GM10266 (cell line): ENCODE measurements at regions not wholly inside any gene's neighbourhood (a gene's known extent, or its start where the extent isn't known, plus 50 kb on each side); places are given as distances from the start of the nearest gene placed in this dataset.

Source experiments
- DNase-seq: peaks from one replicate; pipeline ENCODE4 v3.0.0; 2012; ENCODE audit errors: extremely low spot score
- TF ChIP-seq, protein P1 (sequence below): IDR thresholded peaks from 2 replicates; pipeline ENCODE4 v1.5.1; 2012; ENCODE audit warnings: mild to moderate bottlenecking, low read depth; ENCODE audit not compliant: control insufficient read depth, insufficient read depth; ENCODE audit errors: missing control alignments

DNA sequence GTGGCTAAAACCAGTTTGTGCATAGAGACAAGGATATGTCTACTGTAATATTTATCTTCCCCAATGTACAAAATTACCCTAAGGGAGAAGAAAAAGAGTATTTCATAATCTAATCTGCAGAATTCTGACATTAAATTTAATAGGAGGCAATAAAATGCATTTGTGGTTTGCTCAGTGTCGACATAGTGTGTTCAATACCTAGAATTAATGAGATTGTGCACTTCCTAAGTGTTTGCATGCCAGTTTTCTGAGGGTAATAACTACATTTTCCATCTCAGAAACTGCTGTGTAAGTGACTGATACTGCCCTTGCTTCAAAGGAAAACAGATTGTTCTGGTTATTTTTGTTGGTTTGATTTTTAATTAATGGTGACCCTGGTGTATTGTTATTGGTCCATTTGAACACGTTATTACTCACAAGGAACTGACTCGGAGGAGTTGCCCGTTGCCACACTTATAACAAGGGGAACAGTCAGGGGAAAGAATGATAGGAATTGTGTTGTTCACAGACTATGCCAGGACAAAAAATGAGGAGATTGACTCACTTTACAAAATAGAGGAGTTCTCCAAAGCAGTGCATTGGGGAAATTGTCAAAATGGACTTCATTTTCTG is 960.3 kb upstream of the TMEM132C start:
- DNase-seq: no peak
- TF ChIP-seq, protein P1, sequence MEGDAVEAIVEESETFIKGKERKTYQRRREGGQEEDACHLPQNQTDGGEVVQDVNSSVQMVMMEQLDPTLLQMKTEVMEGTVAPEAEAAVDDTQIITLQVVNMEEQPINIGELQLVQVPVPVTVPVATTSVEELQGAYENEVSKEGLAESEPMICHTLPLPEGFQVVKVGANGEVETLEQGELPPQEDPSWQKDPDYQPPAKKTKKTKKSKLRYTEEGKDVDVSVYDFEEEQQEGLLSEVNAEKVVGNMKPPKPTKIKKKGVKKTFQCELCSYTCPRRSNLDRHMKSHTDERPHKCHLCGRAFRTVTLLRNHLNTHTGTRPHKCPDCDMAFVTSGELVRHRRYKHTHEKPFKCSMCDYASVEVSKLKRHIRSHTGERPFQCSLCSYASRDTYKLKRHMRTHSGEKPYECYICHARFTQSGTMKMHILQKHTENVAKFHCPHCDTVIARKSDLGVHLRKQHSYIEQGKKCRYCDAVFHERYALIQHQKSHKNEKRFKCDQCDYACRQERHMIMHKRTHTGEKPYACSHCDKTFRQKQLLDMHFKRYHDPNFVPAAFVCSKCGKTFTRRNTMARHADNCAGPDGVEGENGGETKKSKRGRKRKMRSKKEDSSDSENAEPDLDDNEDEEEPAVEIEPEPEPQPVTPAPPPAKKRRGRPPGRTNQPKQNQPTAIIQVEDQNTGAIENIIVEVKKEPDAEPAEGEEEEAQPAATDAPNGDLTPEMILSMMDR: no peak

DNA sequence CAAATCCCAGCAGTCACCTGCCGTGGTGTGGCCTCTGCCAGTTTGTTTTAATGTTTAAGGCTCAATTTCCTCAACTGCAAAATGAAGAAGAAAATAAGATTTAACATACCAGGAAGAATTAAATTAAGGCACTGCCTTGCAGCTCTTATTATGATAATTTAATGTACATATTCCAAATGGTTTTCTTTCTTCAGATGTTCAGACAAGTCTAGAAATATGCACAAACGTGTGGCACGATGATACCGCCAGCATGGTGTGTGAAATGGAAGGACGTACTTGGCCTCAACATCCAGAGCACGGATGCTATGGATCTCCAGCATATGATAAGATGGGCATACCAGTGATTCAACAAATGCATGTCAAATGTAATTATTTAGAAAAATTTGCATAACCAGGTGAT is 959.4 kb upstream of the TMEM132C start:
- DNase-seq: no peak
- TF ChIP-seq, protein P1: no peak

GRCh38 chr12:127308148-127308547 is 958.8 kb upstream of the TMEM132C start:
- DNase-seq: no peak
- TF ChIP-seq, protein P1: no peak

DNA sequence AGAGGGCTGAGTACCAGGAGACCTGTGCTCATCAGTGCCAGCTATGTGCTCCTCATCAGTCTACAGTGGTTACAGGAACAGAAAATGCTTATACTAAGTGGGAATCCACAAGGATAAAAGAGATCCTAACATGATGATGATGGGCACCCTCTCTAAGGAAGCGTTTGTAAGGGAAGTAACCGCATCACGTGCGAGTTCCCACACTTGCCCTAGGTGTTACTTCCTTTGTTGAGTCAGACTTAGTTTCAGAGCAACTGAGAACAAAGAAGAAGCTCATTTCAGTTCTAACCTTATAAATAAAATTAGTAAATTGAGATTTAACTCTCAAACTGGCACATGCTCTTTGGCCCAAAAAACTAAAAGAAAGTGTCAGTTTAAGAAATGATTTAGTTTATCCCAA is 956.4 kb upstream of the TMEM132C start:
- DNase-seq: no peak
- TF ChIP-seq, protein P1: no peak

DNA sequence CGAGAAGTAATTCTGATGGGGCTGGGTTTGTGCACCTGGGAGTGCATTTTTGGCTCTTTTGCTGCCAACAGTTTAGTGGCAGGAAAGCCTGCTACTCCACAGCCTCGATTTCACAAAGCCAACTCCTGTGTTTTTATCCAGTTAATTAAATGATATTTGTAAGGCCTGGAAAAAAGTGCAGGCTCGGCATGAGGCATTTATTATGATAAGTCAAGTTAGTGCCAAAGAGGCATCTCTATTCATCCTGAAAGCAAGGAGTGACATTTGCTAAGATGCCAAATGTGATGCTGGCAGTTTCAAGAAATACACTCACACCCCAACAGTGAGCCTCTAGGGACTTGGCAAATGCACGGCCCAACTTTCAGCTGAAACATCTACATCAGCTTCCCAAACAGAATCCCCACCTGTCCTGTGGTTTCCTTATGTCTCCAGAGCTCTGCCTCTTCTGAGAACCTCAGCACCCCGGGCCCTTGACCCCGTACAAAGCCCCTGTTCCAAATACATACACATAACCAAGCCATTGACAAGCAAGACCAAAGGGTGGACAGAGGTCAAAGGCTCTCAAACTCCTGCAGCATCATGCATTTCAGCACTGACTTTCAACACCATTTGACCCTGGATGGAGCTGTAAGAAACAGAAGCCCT is 955.1 kb upstream of the TMEM132C start:
- DNase-seq: no peak
- TF ChIP-seq, protein P1: no peak

DNA sequence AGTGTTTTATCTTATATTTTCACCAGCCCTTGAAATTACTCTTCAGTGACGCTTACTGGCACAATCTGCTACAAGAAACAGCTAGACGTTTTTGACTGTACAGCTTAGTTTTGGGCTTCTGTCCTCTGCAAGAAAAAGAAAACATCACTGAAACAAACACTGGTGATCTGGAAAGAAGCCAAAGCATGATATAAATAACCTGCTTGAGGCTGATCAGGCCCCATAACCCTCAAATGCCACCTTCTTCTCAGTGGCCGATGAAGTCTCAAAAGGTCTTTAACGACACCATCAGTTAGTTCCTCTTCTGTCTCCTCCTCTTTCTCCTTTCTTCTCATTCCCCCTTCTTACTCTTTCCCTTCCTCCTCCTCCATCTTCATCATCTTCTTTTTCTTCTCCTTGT is 942.3 kb upstream of the TMEM132C start:
- no peak for DNase-seq
- TF ChIP-seq, protein P1: no peak

- TF ChIP-seq, protein P1: no peak
- DNase-seq: no peak
These were observed 939.0 kb upstream of the TMEM132C start for GRCh38 chr12:127327986-127328385.
